HL-60 (cell line): ENCODE measurements at regions not wholly inside any gene's neighbourhood (a gene's known extent, or its start where the extent isn't known, plus 50 kb on each side); places are given as distances from the start of the nearest gene placed in this dataset.

Source experiments
- DNase-seq, 2 experiments: peaks; one replicate each; pipeline ENCODE4 v3.0.0-alpha.2; 2010 to 2020; ENCODE audit warnings: low read depth in 1 of 2, low spot score in 1 of 2
- H3K27ac ChIP-seq: fragments of 250-450 bp; sonication (Bioruptor Pico); replicated peaks from 2 replicates; pipeline ENCODE4 v1.5.1; 2020; ENCODE audit warnings: mild to moderate bottlenecking, moderate library complexity
- H3K27me3 ChIP-seq: fragments of 250-450 bp; sonication (Bioruptor Pico); 2 replicates; pipeline ENCODE4 v1.5.1; 2021; ENCODE audit warnings: mild to moderate bottlenecking, moderate library complexity; ENCODE audit not compliant: insufficient read depth, poor library complexity, severe bottlenecking
- H3K4me3 ChIP-seq: replicated peaks from 2 replicates; pipeline ENCODE4 v1.5.1; 2011; ENCODE audit warnings: mild to moderate bottlenecking, control low read depth, low read length; ENCODE audit not compliant: insufficient read depth
- GABPA ChIP-seq: IDR thresholded peaks from 2 replicates; pipeline ENCODE4 v1.6.1; 2012; ENCODE audit warnings: low read depth
- POLR2AphosphoS5 ChIP-seq: IDR thresholded peaks from 2 replicates; pipeline ENCODE4 v1.6.1; 2012; ENCODE audit warnings: low read depth
- SPI1 ChIP-seq: IDR thresholded peaks from 2 replicates; pipeline ENCODE4 v1.6.1; 2012; ENCODE audit warnings: low read depth, mild to moderate bottlenecking, borderline replicate concordance
- TF ChIP-seq, protein P1 (sequence below): IDR thresholded peaks from 2 replicates; pipeline ENCODE4 v1.6.1; 2012; ENCODE audit warnings: low read depth; ENCODE audit not compliant: insufficient replicate concordance
- TF ChIP-seq, protein P2 (sequence below): IDR thresholded peaks from one replicate; pipeline ENCODE4 v1.5.1; 2011; ENCODE audit warnings: low read length, control low read depth, inconsistent platforms; ENCODE audit not compliant: insufficient read depth

DNA sequence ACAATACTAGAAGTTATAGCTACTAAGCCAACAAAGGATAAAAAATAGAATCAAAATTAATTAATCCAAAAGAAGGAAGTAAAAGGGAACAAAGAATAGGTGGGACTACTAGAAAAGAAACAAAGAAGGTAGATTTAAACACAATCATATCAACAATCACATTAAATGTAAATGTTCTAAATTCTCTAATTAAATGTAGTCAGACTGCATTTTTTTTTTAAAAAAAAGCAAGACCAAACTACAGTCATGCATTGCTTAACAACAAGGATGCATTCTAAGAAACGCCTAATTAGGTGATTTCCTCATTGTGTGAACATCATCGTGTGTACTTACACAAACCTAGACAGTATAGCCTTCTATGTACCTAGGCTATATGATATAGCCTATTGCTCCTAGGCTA lies 59.7 kb upstream of the ADAM23 start:
- Histone ChIP-seq H3K4me3 (no peak overlapping the region), H3K27ac (no peak overlapping the region), H3K27me3 (no peaks in the 10 kb centered on the region)
- TF ChIP-seq SPI1 (no peak), POLR2AphosphoS5 (no peak), GABPA (no peak)
- TF ChIP-seq, protein P1, sequence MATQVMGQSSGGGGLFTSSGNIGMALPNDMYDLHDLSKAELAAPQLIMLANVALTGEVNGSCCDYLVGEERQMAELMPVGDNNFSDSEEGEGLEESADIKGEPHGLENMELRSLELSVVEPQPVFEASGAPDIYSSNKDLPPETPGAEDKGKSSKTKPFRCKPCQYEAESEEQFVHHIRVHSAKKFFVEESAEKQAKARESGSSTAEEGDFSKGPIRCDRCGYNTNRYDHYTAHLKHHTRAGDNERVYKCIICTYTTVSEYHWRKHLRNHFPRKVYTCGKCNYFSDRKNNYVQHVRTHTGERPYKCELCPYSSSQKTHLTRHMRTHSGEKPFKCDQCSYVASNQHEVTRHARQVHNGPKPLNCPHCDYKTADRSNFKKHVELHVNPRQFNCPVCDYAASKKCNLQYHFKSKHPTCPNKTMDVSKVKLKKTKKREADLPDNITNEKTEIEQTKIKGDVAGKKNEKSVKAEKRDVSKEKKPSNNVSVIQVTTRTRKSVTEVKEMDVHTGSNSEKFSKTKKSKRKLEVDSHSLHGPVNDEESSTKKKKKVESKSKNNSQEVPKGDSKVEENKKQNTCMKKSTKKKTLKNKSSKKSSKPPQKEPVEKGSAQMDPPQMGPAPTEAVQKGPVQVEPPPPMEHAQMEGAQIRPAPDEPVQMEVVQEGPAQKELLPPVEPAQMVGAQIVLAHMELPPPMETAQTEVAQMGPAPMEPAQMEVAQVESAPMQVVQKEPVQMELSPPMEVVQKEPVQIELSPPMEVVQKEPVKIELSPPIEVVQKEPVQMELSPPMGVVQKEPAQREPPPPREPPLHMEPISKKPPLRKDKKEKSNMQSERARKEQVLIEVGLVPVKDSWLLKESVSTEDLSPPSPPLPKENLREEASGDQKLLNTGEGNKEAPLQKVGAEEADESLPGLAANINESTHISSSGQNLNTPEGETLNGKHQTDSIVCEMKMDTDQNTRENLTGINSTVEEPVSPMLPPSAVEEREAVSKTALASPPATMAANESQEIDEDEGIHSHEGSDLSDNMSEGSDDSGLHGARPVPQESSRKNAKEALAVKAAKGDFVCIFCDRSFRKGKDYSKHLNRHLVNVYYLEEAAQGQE: no peak
- TF ChIP-seq, protein P2, sequence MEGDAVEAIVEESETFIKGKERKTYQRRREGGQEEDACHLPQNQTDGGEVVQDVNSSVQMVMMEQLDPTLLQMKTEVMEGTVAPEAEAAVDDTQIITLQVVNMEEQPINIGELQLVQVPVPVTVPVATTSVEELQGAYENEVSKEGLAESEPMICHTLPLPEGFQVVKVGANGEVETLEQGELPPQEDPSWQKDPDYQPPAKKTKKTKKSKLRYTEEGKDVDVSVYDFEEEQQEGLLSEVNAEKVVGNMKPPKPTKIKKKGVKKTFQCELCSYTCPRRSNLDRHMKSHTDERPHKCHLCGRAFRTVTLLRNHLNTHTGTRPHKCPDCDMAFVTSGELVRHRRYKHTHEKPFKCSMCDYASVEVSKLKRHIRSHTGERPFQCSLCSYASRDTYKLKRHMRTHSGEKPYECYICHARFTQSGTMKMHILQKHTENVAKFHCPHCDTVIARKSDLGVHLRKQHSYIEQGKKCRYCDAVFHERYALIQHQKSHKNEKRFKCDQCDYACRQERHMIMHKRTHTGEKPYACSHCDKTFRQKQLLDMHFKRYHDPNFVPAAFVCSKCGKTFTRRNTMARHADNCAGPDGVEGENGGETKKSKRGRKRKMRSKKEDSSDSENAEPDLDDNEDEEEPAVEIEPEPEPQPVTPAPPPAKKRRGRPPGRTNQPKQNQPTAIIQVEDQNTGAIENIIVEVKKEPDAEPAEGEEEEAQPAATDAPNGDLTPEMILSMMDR: no peak
- DNase-seq: no peak

DNA sequence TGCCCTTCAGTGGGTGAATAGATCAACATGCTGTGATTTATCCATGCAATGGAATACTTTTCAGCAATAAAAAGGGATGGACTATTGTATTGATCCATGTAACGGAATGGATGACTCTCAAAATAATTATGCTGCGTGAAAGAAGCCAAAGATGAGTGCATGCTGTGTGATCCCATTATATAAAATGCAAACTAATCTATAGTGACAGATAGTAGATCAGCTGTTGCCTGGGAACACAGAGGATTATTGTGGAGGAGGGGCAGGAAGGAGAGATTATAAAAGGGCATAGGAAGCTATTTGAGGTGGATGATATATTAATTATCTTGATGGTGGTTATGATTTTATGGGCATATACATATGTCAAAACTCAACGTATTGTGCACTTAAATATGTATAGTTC lies 55.5 kb upstream of the ADAM23 start:
- TF ChIP-seq GABPA: no peak
- no peak for TF ChIP-seq POLR2AphosphoS5
- TF ChIP-seq, protein P1: no peak
- TF ChIP-seq, protein P2: no peak
- no peak for TF ChIP-seq SPI1
- Histone ChIP-seq H3K27ac (no peak overlapping the region), H3K4me3 (no peak overlapping the region), H3K27me3 (no peaks in the 10 kb centered on the region)
- DNase-seq: no peak

DNA sequence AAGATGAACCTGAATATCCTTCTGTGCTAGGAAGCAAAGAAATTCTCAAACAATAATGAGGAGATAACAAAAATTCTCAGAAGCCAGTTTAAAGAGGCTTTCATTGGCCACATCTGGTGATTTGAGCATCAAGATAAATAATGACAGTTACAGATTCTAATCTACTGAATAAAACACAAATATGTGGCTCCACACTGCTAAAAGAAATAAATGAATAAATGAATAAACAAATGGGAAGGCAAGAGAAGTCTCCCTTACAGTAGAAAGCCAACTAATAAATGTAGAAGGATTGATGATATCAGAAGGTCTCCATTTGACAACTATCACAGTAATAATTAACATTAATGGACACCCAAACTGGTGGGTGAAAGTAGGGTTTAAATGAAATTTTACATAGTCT lies 54.6 kb upstream of the ADAM23 start:
- no peaks in the 10 kb centered on the region for H3K27me3 ChIP-seq
- no peak overlapping the region for H3K27ac ChIP-seq
- no peak for DNase-seq
- TF ChIP-seq, protein P2: no peak
- TF ChIP-seq GABPA (no peak), POLR2AphosphoS5 (no peak), SPI1 (no peak)
- TF ChIP-seq, protein P1: no peak
- H3K4me3 ChIP-seq: no peak overlapping the region
